PC-9 (cell line): ENCODE measurements at regions not wholly inside any gene's neighbourhood (a gene's known extent, or its start where the extent isn't known, plus 50 kb on each side); places are given as distances from the start of the nearest gene placed in this dataset.

Experiments used
- BruUV-seq: library from RNA; stranded (reverse); fragments of 400-500 nt; replicated peaks from 2 replicates; lab custom pipeline; 2021; lab: Mats Ljungman, UMichigan
- CTCF ChIA-PET: fragments of 300-600 bp; sonication (Branson Sonifier 250); formaldehyde crosslinking; loops from one replicate; lab custom pipeline; 2022; ENCODE audit warnings: antibody characterized with exemption; lab: Charles Lee
- POLR2A ChIA-PET: fragments of 300-600 bp; sonication (Branson Sonifier 250); formaldehyde crosslinking; loops from one replicate; lab custom pipeline; 2022; ENCODE audit warnings: antibody characterized with exemption; ENCODE audit not compliant: unreplicated experiment; lab: Charles Lee
- DNase-seq, 2 experiments: peaks; one replicate each; pipeline versions ENCODE4 v3.0.0 to v3.0.0-alpha.2; 2015 to 2022; ENCODE audit warnings: mixed read lengths in 1 of 2
- H2AFZ ChIP-seq: fragments of 200-600 bp; sonication (generic); 2 replicates; pipeline ENCODE4 v1.8.1; 2017; ENCODE audit warnings: antibody characterized with exemption
- H3F3A ChIP-seq: fragments of 200-600 bp; sonication (generic); 2 replicates; pipeline ENCODE4 v1.8.1; 2017; ENCODE audit warnings: antibody characterized with exemption, mild to moderate bottlenecking, low read depth; ENCODE audit not compliant: insufficient read depth
- H3K27ac ChIP-seq: fragments of 200-600 bp; sonication (generic); 2 replicates; pipeline ENCODE4 v1.6.1; 2016; ENCODE audit warnings: mixed run types
- H3K27me3 ChIP-seq: fragments of 200-600 bp; sonication (generic); 2 replicates; pipeline ENCODE4 v1.6.1; 2016; ENCODE audit warnings: low read depth, mixed run types; ENCODE audit not compliant: insufficient read depth
- H3K36me3 ChIP-seq: fragments of 200-600 bp; sonication (generic); 2 replicates; pipeline ENCODE4 v1.6.1; 2016; ENCODE audit warnings: low read depth, mixed run types
- H3K4me1 ChIP-seq: fragments of 200-600 bp; sonication (generic); replicated peaks from 2 replicates; pipeline ENCODE4 v1.6.1; 2016; ENCODE audit warnings: mixed run types; ENCODE audit not compliant: insufficient read depth
- H3K4me2 ChIP-seq: fragments of 200-600 bp; sonication (generic); 2 replicates; pipeline ENCODE4 v1.6.1; 2017; ENCODE audit warnings: mixed run types
- H3K4me3 ChIP-seq: fragments of 200-600 bp; sonication (generic); 2 replicates; pipeline ENCODE4 v1.6.1; 2016; ENCODE audit warnings: mixed run types
- H3K79me2 ChIP-seq: fragments of 200-600 bp; sonication (generic); 2 replicates; pipeline ENCODE4 v1.6.1; 2017; ENCODE audit warnings: low read depth, mixed run types
- H3K9me2 ChIP-seq: fragments of 200-600 bp; sonication (generic); 2 replicates; pipeline ENCODE4 v1.8.1; 2017; ENCODE audit warnings: mild to moderate bottlenecking; ENCODE audit not compliant: insufficient read depth
- H3K9me3 ChIP-seq: fragments of 200-600 bp; sonication (generic); 2 replicates; pipeline ENCODE4 v1.8.1; 2016; ENCODE audit warnings: low read depth; ENCODE audit not compliant: insufficient read depth
- H4K20me1 ChIP-seq: fragments of 200-600 bp; sonication (generic); 2 replicates; pipeline ENCODE4 v1.8.1; 2017; ENCODE audit not compliant: insufficient read depth
- CTCF ChIP-seq: fragments of 200-600 bp; sonication (generic); conservative IDR thresholded peaks from 2 replicates; pipeline ENCODE4 v1.6.1; 2017; ENCODE audit warnings: mixed run types, antibody characterized with exemption, mild to moderate bottlenecking, moderate library complexity
- EZH2 ChIP-seq: fragments of 200-600 bp; sonication (generic); IDR thresholded peaks from 2 replicates; pipeline ENCODE4 v1.8.0; 2017; ENCODE audit warnings: antibody characterized with exemption, low read depth
- intact Hi-C: fragments of 100-400 bp; cut with micrococcal nuclease; formaldehyde crosslinking; loops from one replicate; pipeline ENCODE4 v1.10.0; 2022; ENCODE audit not compliant: unreplicated experiment

GRCh38 chr1:82086739-82087138, 286.0 kb downstream of the ADGRL2 start:
- Histone ChIP-seq H3K4me1 (no peaks in the 10 kb centered on the region), H3K4me3 (no peak overlapping the region), H3K9me3 (no peaks in the 10 kb centered on the region), H3K36me3 (no peaks in the 10 kb centered on the region), H3K79me2 (no peaks in the 10 kb centered on the region), H3K27me3 (no peaks in the 10 kb centered on the region), H3K27ac (no peak overlapping the region), H3F3A (no peaks in the 10 kb centered on the region), H4K20me1 (no peaks in the 10 kb centered on the region), H3K4me2 (no peak overlapping the region), H3K9me2 (no peaks in the 10 kb centered on the region; the same call in 1 of the 2 replicates), H2AFZ (no peak overlapping the region)
- ChIA-PET CTCF (no interaction called here), POLR2A (no interaction called here)
- TF ChIP-seq CTCF (no peak), EZH2 (no peak)
- no TSS peak for BruUV-seq
- intact Hi-C loops: no loop called here
- no peak for DNase-seq

- no peaks in the 10 kb centered on the region; the same call in 1 of the 2 replicates for H3K9me2 ChIP-seq
- no peaks in the 10 kb centered on the region for H3K27me3 ChIP-seq
- no peaks in the 10 kb centered on the region for H3F3A ChIP-seq
- no peaks in the 10 kb centered on the region for H3K4me1 ChIP-seq
- ChIA-PET CTCF (no interaction called here), POLR2A (no interaction called here)
- H3K36me3 ChIP-seq: no peaks in the 10 kb centered on the region
- no peak overlapping the region for H3K4me2 ChIP-seq
- DNase-seq: no peak
- no TSS peak for BruUV-seq
- H4K20me1 ChIP-seq: no peaks in the 10 kb centered on the region
- intact Hi-C loops: no loop called here
- TF ChIP-seq EZH2 (no peak), CTCF (no peak)
- H3K27ac ChIP-seq: no peak overlapping the region
- no peak overlapping the region for H3K4me3 ChIP-seq
- H3K9me3 ChIP-seq: no peaks in the 10 kb centered on the region
- no peaks in the 10 kb centered on the region for H3K79me2 ChIP-seq
- H2AFZ ChIP-seq: no peak overlapping the region
These were observed 278.9 kb downstream of the ADGRL2 start for GRCh38 chr1:82079607-82080006.

- Histone ChIP-seq H3K36me3 (no peaks in the 10 kb centered on the region), H3K4me2 (no peak overlapping the region), H4K20me1 (no peaks in the 10 kb centered on the region), H3K4me1 (no peaks in the 10 kb centered on the region), H3K79me2 (no peaks in the 10 kb centered on the region), H2AFZ (no peak overlapping the region), H3K4me3 (no peak overlapping the region), H3K9me3 (no peaks in the 10 kb centered on the region), H3K27me3 (no peaks in the 10 kb centered on the region), H3K27ac (no peak overlapping the region), H3F3A (no peaks in the 10 kb centered on the region), H3K9me2 (no peaks in the 10 kb centered on the region; the same call in 1 of the 2 replicates)
- no TSS peak for BruUV-seq
- TF ChIP-seq EZH2: no peak
- no peak for TF ChIP-seq CTCF
- intact Hi-C loops: no loop called here
- POLR2A ChIA-PET: no interaction called here
- no peak for DNase-seq
- CTCF ChIA-PET: no interaction called here
These were observed 272.9 kb downstream of the ADGRL2 start for GRCh38 chr1:82073659-82074058.
